Progenitor cell of endocrine pancreas (in vitro differentiated cells): ENCODE measurements at regions not wholly inside any gene's neighbourhood (a gene's known extent, or its start where the extent isn't known, plus 50 kb on each side); places are given as distances from the start of the nearest gene placed in this dataset.

Source experiments
- DNase-seq: peaks from one replicate; pipeline ENCODE4 v3.0.0; 2021; ENCODE audit warnings: low spot score; ENCODE audit not compliant: unreplicated experiment
- H3K27ac Mint-ChIP-seq: 2 replicates; pipeline ENCODE4 v1.8.0; 2021; ENCODE audit warnings: mild to moderate bottlenecking, moderate library complexity, mixed read lengths
- H3K27me3 Mint-ChIP-seq: 2 replicates; pipeline ENCODE4 v1.8.0; 2021; ENCODE audit warnings: mixed read lengths
- H3K36me3 Mint-ChIP-seq: 2 replicates; pipeline ENCODE4 v1.8.0; 2022; ENCODE audit warnings: mixed read lengths; ENCODE audit not compliant: insufficient read depth
- H3K4me1 Mint-ChIP-seq: 2 replicates; pipeline ENCODE4 v1.8.0; 2021; ENCODE audit warnings: low read depth, mixed read lengths
- H3K4me3 Mint-ChIP-seq: 2 replicates; pipeline ENCODE4 v1.8.0; 2021; ENCODE audit warnings: low read depth, mild to moderate bottlenecking, moderate library complexity, mixed read lengths
- H3K9me3 Mint-ChIP-seq: 2 replicates; pipeline ENCODE4 v1.8.0; 2021; ENCODE audit warnings: low read depth, mixed read lengths
- TF ChIP-seq, protein P1 (sequence below): fragments of 200-600 bp; sonication (generic); IDR thresholded peaks from one replicate; pipeline ENCODE4 v1.5.0; 2021; ENCODE audit warnings: antibody characterized with exemption, mild to moderate bottlenecking; ENCODE audit not compliant: unreplicated experiment

DNA sequence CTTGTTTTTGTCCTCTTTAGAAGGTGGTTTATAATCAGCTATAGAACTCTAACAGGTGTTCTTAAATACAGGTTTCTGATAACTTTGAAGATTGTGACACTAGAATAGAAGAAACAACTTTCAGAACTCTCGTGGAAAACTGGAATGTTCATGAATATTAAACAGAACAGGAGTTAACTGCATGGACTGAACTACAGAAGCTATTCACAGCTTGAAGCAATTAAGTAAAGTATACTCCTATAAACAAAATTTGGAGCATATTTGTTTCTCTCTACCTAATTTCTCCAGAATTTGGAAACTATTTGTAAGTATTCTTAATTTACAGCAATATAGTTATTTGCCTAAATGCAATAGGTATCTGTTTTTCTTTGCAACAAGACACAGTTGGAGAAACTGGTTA lies 824.8 kb downstream of the ADGRL2 start:
- DNase-seq, result no peak
- Mint-ChIP-seq H3K4me3 (no peak overlapping the region), H3K9me3 (peaks cover 24% of the 10 kb centered on the region), H3K36me3 (peaks cover 3% of the 10 kb centered on the region), H3K4me1 (no peaks in the 10 kb centered on the region), H3K27ac (no peak overlapping the region), H3K27me3 (no peaks in the 10 kb centered on the region)
- TF ChIP-seq, protein P1, sequence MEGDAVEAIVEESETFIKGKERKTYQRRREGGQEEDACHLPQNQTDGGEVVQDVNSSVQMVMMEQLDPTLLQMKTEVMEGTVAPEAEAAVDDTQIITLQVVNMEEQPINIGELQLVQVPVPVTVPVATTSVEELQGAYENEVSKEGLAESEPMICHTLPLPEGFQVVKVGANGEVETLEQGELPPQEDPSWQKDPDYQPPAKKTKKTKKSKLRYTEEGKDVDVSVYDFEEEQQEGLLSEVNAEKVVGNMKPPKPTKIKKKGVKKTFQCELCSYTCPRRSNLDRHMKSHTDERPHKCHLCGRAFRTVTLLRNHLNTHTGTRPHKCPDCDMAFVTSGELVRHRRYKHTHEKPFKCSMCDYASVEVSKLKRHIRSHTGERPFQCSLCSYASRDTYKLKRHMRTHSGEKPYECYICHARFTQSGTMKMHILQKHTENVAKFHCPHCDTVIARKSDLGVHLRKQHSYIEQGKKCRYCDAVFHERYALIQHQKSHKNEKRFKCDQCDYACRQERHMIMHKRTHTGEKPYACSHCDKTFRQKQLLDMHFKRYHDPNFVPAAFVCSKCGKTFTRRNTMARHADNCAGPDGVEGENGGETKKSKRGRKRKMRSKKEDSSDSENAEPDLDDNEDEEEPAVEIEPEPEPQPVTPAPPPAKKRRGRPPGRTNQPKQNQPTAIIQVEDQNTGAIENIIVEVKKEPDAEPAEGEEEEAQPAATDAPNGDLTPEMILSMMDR, result no peak

- no peak overlapping the region for H3K27ac Mint-ChIP-seq
- TF ChIP-seq, protein P1, result no peak
- no peak overlapping the region for H3K4me3 Mint-ChIP-seq
- no peaks in the 10 kb centered on the region for H3K4me1 Mint-ChIP-seq
- peaks cover 15% of the 10 kb centered on the region for H3K9me3 Mint-ChIP-seq
- no peaks in the 10 kb centered on the region for H3K27me3 Mint-ChIP-seq
- DNase-seq, result no peak
- H3K36me3 Mint-ChIP-seq, result no peaks in the 10 kb centered on the region
These were observed 820.3 kb downstream of the ADGRL2 start for GRCh38 chr1:82621076-82621475.

DNA sequence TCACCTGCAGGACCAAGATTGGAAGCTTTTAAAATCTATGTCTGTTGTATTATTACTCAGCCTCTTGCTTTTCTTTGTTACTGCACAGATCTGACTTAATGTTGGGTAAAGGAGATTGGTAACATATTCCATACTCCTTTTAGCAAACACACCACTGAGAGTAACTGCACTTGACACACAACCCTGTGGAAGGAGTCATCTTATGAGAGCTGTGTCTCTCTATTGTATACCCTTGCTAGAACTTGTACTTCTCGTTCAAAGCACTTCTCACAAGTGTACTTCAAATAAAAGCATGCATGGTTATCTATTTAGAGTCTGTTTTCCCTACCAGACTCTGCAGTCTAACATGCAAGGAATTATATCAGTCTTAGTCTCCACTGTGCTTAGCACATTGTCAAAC lies 813.4 kb downstream of the ADGRL2 start:
- no peaks in the 10 kb centered on the region for H3K9me3 Mint-ChIP-seq
- H3K27me3 Mint-ChIP-seq, result no peaks in the 10 kb centered on the region
- no peak for DNase-seq
- no peak overlapping the region for H3K27ac Mint-ChIP-seq
- H3K36me3 Mint-ChIP-seq, result no peaks in the 10 kb centered on the region
- TF ChIP-seq, protein P1, result no peak
- no peak overlapping the region for H3K4me3 Mint-ChIP-seq
- H3K4me1 Mint-ChIP-seq, result no peaks in the 10 kb centered on the region

- Mint-ChIP-seq H3K27ac (no peak overlapping the region), H3K4me3 (no peak overlapping the region), H3K27me3 (no peaks in the 10 kb centered on the region), H3K36me3 (no peaks in the 10 kb centered on the region), H3K4me1 (no peaks in the 10 kb centered on the region), H3K9me3 (no peaks in the 10 kb centered on the region)
- TF ChIP-seq, protein P1, result no peak
- no peak for DNase-seq
These were observed 812.3 kb downstream of the ADGRL2 start for GRCh38 chr1:82612986-82613385.

DNA sequence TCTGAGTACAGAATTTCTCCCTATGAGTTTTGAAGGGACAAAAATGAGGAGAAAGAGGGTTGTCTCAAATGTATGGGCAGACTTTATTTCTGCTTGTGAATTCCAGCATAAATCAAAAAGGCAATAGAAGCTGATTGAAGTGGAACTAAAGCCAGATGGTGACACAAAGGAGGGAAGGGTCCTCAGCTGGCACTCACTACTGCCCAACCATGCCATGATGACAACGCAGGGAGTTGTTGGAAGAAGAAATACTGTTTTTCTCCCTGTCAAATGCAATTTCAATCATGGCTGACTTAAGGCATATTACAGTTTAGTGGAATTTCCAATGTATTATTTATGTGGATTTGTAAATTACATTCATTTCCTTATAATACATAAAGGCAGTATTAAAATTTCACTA lies 805.8 kb downstream of the ADGRL2 start:
- Mint-ChIP-seq H3K4me3 (no peak overlapping the region), H3K4me1 (peaks cover 6% of the 10 kb centered on the region), H3K9me3 (no peaks in the 10 kb centered on the region), H3K27me3 (no peaks in the 10 kb centered on the region), H3K27ac (no peak overlapping the region), H3K36me3 (no peaks in the 10 kb centered on the region)
- TF ChIP-seq, protein P1, result no peak
- DNase-seq, result no peak
